Testis (tissue), 2 donors: ENCODE measurements at regions not wholly inside any gene's neighbourhood (a gene's known extent, or its start where the extent isn't known, plus 50 kb on each side); places are given as distances from the start of the nearest gene placed in this dataset.

Source experiments
- DNase-seq: peaks from one replicate; pipeline ENCODE4 v3.0.0-alpha.2; 2019
- H3K27ac ChIP-seq, 2 donors: fragments of 200-600 bp; sonication (generic); one replicate each; pipeline ENCODE4 v1.5.1; 2019
- H3K27me3 ChIP-seq: fragments of 200-600 bp; sonication (generic); one replicate; pipeline ENCODE4 v1.5.1; 2019
- H3K36me3 ChIP-seq: fragments of 200-600 bp; sonication (generic); one replicate; pipeline ENCODE4 v1.5.1; 2017; ENCODE audit warnings: low read depth; ENCODE audit errors: missing control alignments
- H3K4me1 ChIP-seq: fragments of 200-600 bp; sonication (generic); one replicate; pipeline ENCODE4 v1.5.1; 2019
- H3K4me3 ChIP-seq, 2 donors: fragments of 200-600 bp; sonication (generic); one replicate each; pipeline ENCODE4 v1.5.1; 2017 to 2019
- H3K9me3 ChIP-seq: fragments of 200-600 bp; sonication (generic); one replicate; pipeline ENCODE4 v1.5.1; 2017
- POLR2A ChIP-seq: fragments of 450-650 bp; IDR thresholded peaks from one replicate; pipeline ENCODE4 v1.6.1; 2017; ENCODE audit warnings: antibody characterized with exemption, mild to moderate bottlenecking, moderate library complexity
- WGBS, 2 donors: methylation state at CpG; one replicate each; pipeline ENCODE4 v1.1.5; 2018; 5-methylcytosine and 5-hydroxymethylcytosine counted together
- intact Hi-C: fragments of 100-400 bp; cut with DNase I; formaldehyde crosslinking; loops from one replicate; pipeline ENCODE4 v1.15.1; 2023; ENCODE audit warnings: low total_unique reads
- TF ChIP-seq, protein P1 (sequence below), 3 experiments: fragments of 450-650 bp in 2 of 3; fragments of 200-600 bp in 1 of 3; sonication (generic) in 1 of 3; IDR thresholded peaks; one replicate each; pipeline ENCODE4 v1.5.1; 2016 to 2019; ENCODE audit warnings: antibody characterized with exemption in 3 of 3, mild to moderate bottlenecking in 2 of 3, moderate library complexity in 1 of 3

GRCh38 chr11:98099371-98099770 is 921.4 kb upstream of the CNTN5 start:
- no peaks in the 10 kb centered on the region for H3K36me3 ChIP-seq
- no peak overlapping the region for H3K4me3 ChIP-seq
- no peak overlapping the region for H3K27ac ChIP-seq
- TF ChIP-seq, protein P1, sequence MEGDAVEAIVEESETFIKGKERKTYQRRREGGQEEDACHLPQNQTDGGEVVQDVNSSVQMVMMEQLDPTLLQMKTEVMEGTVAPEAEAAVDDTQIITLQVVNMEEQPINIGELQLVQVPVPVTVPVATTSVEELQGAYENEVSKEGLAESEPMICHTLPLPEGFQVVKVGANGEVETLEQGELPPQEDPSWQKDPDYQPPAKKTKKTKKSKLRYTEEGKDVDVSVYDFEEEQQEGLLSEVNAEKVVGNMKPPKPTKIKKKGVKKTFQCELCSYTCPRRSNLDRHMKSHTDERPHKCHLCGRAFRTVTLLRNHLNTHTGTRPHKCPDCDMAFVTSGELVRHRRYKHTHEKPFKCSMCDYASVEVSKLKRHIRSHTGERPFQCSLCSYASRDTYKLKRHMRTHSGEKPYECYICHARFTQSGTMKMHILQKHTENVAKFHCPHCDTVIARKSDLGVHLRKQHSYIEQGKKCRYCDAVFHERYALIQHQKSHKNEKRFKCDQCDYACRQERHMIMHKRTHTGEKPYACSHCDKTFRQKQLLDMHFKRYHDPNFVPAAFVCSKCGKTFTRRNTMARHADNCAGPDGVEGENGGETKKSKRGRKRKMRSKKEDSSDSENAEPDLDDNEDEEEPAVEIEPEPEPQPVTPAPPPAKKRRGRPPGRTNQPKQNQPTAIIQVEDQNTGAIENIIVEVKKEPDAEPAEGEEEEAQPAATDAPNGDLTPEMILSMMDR (IDR thresholded peaks at IDR 0.05) = no peak
- TF ChIP-seq POLR2A = no peak
- intact Hi-C loops = no loop called here
- no peaks in the 10 kb centered on the region for H3K9me3 ChIP-seq
- WGBS, 2 donors = 67 to 71% methylated on average over 1 of the region's 1 CpG
- DNase-seq = no peak
- H3K27me3 ChIP-seq = no peaks in the 10 kb centered on the region
- H3K4me1 ChIP-seq = no peaks in the 10 kb centered on the region

DNA sequence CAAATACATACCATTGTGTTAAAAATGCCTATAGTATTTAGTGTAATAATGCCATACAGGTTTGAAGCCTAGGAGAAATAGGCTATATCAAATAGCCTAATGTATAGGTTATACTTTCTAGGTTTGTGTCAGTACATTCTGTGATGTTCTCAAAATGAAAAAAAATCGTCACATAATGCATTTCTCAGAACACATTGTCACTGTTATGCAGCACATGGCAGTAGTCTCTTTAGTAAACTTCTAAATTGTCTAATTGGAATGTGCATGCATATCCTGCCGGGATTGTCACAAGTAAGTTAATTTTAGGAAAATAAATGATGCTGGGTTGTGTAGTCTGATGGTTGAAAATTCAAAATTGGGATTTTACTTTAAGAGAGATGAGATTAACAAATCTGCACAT is 920.1 kb upstream of the CNTN5 start:
- H3K36me3 ChIP-seq = no peaks in the 10 kb centered on the region
- no peaks in the 10 kb centered on the region for H3K9me3 ChIP-seq
- no peak for TF ChIP-seq POLR2A
- TF ChIP-seq, protein P1 (IDR thresholded peaks at IDR 0.05) = no peak
- intact Hi-C loops = no loop called here
- H3K4me1 ChIP-seq = no peaks in the 10 kb centered on the region
- no peaks in the 10 kb centered on the region for H3K27me3 ChIP-seq
- no peak overlapping the region for H3K27ac ChIP-seq
- H3K4me3 ChIP-seq = no peak overlapping the region
- no peak for DNase-seq
- WGBS, 2 donors = 81 to 89% methylated on average over 2 of the region's 2 CpGs

GRCh38 chr11:98101329-98101728 is 919.4 kb upstream of the CNTN5 start:
- Histone ChIP-seq H3K4me1 (no peaks in the 10 kb centered on the region), H3K36me3 (no peaks in the 10 kb centered on the region), H3K9me3 (no peaks in the 10 kb centered on the region), H3K4me3 (no peak overlapping the region), H3K27me3 (no peaks in the 10 kb centered on the region), H3K27ac (no peak overlapping the region)
- WGBS, 2 donors = 94 to 100% methylated on average over 1 of the region's 1 CpG
- TF ChIP-seq, protein P1 (IDR thresholded peaks at IDR 0.05) = no peak
- no peak for TF ChIP-seq POLR2A
- intact Hi-C loops = no loop called here
- no peak for DNase-seq

- H3K4me1 ChIP-seq = no peaks in the 10 kb centered on the region
- H3K27me3 ChIP-seq = no peaks in the 10 kb centered on the region
- TF ChIP-seq POLR2A = no peak
- TF ChIP-seq, protein P1 (IDR thresholded peaks at IDR 0.05) = no peak
- H3K9me3 ChIP-seq = no peaks in the 10 kb centered on the region
- H3K27ac ChIP-seq = no peak overlapping the region
- intact Hi-C loops = no loop called here
- H3K4me3 ChIP-seq = no peak overlapping the region
- DNase-seq = no peak
- no peaks in the 10 kb centered on the region for H3K36me3 ChIP-seq
These were observed 916.5 kb upstream of the CNTN5 start for GRCh38 chr11:98104249-98104648.

GRCh38 chr11:98107736-98108135 is 913.0 kb upstream of the CNTN5 start:
- no peaks in the 10 kb centered on the region for H3K36me3 ChIP-seq
- TF ChIP-seq, protein P1 (IDR thresholded peaks at IDR 0.05) = no peak
- H3K4me3 ChIP-seq = no peak overlapping the region
- DNase-seq = no peak
- no peaks in the 10 kb centered on the region for H3K9me3 ChIP-seq
- WGBS, 2 donors = 44 to 47% methylated on average over 2 of the region's 2 CpGs
- intact Hi-C loops = no loop called here
- no peaks in the 10 kb centered on the region for H3K4me1 ChIP-seq
- H3K27ac ChIP-seq = no peak overlapping the region
- no peaks in the 10 kb centered on the region for H3K27me3 ChIP-seq
